Activated T-cell treated with anti-CD3 and anti-CD28 coated beads, Interleukin-2, amount 50 U/mL, for 24 hours (primary cell): ENCODE measurements at regions not wholly inside any gene's neighbourhood (a gene's known extent, or its start where the extent isn't known, plus 50 kb on each side); places are given as distances from the start of the nearest gene placed in this dataset.

Experiments
- DNase-seq: peaks from one replicate; pipeline ENCODE4 v3.0.0-alpha.2; 2020
- H3K27ac Mint-ChIP-seq: 2 replicates; pipeline ENCODE4 v1.8.0; 2020; ENCODE audit warnings: mild to moderate bottlenecking, mixed read lengths
- H3K27me3 Mint-ChIP-seq: 2 replicates; pipeline ENCODE4 v1.8.0; 2020; ENCODE audit warnings: mixed read lengths
- H3K36me3 Mint-ChIP-seq: 2 replicates; pipeline ENCODE4 v1.8.0; 2020; ENCODE audit warnings: low read depth, mixed read lengths
- H3K4me1 Mint-ChIP-seq: 2 replicates; pipeline ENCODE4 v1.8.0; 2020; ENCODE audit warnings: low read depth, mixed read lengths
- H3K4me3 Mint-ChIP-seq: 2 replicates; pipeline ENCODE4 v1.8.0; 2020; ENCODE audit warnings: mild to moderate bottlenecking, moderate library complexity, mixed read lengths
- H3K9me3 Mint-ChIP-seq: 2 replicates; pipeline ENCODE4 v1.8.0; 2020; ENCODE audit warnings: mixed read lengths

- peaks cover 4% of the 10 kb centered on the region for H3K27me3 Mint-ChIP-seq
- H3K27ac Mint-ChIP-seq = no peak overlapping the region
- no peaks in the 10 kb centered on the region for H3K4me1 Mint-ChIP-seq
- H3K9me3 Mint-ChIP-seq = peaks cover 8% of the 10 kb centered on the region
- DNase-seq = no peak
- H3K36me3 Mint-ChIP-seq = no peaks in the 10 kb centered on the region
- H3K4me3 Mint-ChIP-seq = no peak overlapping the region
These were observed 76.1 kb upstream of the MANEA start for GRCh38 chr6:95501032-95501904.

GRCh38 chr6:95503568-95503967 lies 73.8 kb upstream of the MANEA start:
- Mint-ChIP-seq H3K9me3 (peaks cover 5% of the 10 kb centered on the region), H3K27ac (no peak overlapping the region), H3K27me3 (no peaks in the 10 kb centered on the region), H3K36me3 (no peaks in the 10 kb centered on the region), H3K4me1 (no peaks in the 10 kb centered on the region), H3K4me3 (no peak overlapping the region)
- DNase-seq = no peak

GRCh38 chr6:95511404-95511803 lies 65.9 kb upstream of the MANEA start:
- Mint-ChIP-seq H3K4me1 (no peaks in the 10 kb centered on the region), H3K4me3 (no peak overlapping the region), H3K9me3 (no peaks in the 10 kb centered on the region), H3K36me3 (no peaks in the 10 kb centered on the region), H3K27me3 (no peaks in the 10 kb centered on the region), H3K27ac (no peak overlapping the region)
- DNase-seq = no peak

- Mint-ChIP-seq H3K4me1 (no peaks in the 10 kb centered on the region), H3K9me3 (no peaks in the 10 kb centered on the region), H3K27me3 (peaks cover 4% of the 10 kb centered on the region), H3K36me3 (no peaks in the 10 kb centered on the region), H3K27ac (no peak overlapping the region), H3K4me3 (no peak overlapping the region)
- DNase-seq = no peak
These were observed 61.4 kb upstream of the MANEA start for GRCh38 chr6:95515975-95516374.

- H3K4me1 Mint-ChIP-seq = no peaks in the 10 kb centered on the region
- H3K27me3 Mint-ChIP-seq = peaks cover 5% of the 10 kb centered on the region
- no peaks in the 10 kb centered on the region for H3K36me3 Mint-ChIP-seq
- no peak overlapping the region for H3K27ac Mint-ChIP-seq
- no peak overlapping the region for H3K4me3 Mint-ChIP-seq
- DNase-seq = no peak
- H3K9me3 Mint-ChIP-seq = no peaks in the 10 kb centered on the region
These were observed 60.3 kb upstream of the MANEA start for GRCh38 chr6:95517004-95517403.

- no peak for DNase-seq
These were observed 59.8 kb upstream of the MANEA start for GRCh38 chr6:95517568-95517967.

GRCh38 chr6:95518630-95519227 lies 58.6 kb upstream of the MANEA start:
- peaks cover 5% of the 10 kb centered on the region for H3K27me3 Mint-ChIP-seq
- H3K27ac Mint-ChIP-seq = no peak overlapping the region
- no peak overlapping the region for H3K4me3 Mint-ChIP-seq
- H3K4me1 Mint-ChIP-seq = no peaks in the 10 kb centered on the region
- no peaks in the 10 kb centered on the region for H3K9me3 Mint-ChIP-seq
- no peak for DNase-seq
- H3K36me3 Mint-ChIP-seq = no peaks in the 10 kb centered on the region

More at GRCh38 chr6:95517568-95517967, 59.8 kb upstream of the MANEA start:
- no peaks in the 10 kb centered on the region for H3K9me3 Mint-ChIP-seq
- no peaks in the 10 kb centered on the region for H3K36me3 Mint-ChIP-seq
- no peak overlapping the region for H3K4me3 Mint-ChIP-seq
- H3K27me3 Mint-ChIP-seq = peaks cover 5% of the 10 kb centered on the region
- no peak overlapping the region for H3K27ac Mint-ChIP-seq
- no peaks in the 10 kb centered on the region for H3K4me1 Mint-ChIP-seq

- DNase-seq = no peak
- Mint-ChIP-seq H3K27ac (no peak overlapping the region), H3K36me3 (no peaks in the 10 kb centered on the region), H3K27me3 (peaks cover 5% of the 10 kb centered on the region), H3K9me3 (no peaks in the 10 kb centered on the region), H3K4me1 (no peaks in the 10 kb centered on the region), H3K4me3 (no peak overlapping the region)
These were observed 57.9 kb upstream of the MANEA start for GRCh38 chr6:95519228-95520037.

- no peaks in the 10 kb centered on the region for H3K9me3 Mint-ChIP-seq
- no peak overlapping the region for H3K4me3 Mint-ChIP-seq
These were observed 56.2 kb upstream of the MANEA start for GRCh38 chr6:95521181-95521580.

More at GRCh38 chr6:95521181-95521580, 56.2 kb upstream of the MANEA start:
- Mint-ChIP-seq H3K36me3 (no peaks in the 10 kb centered on the region), H3K27ac (no peak overlapping the region), H3K27me3 (peaks cover 9% of the 10 kb centered on the region), H3K4me1 (no peaks in the 10 kb centered on the region)
- DNase-seq = no peak
